WI38 (cell line): ENCODE measurements at regions not wholly inside any gene's neighbourhood (a gene's known extent, or its start where the extent isn't known, plus 50 kb on each side); places are given as distances from the start of the nearest gene placed in this dataset.

Experiments used
- H3K4me3 ChIP-seq: 2 replicates; pipeline ENCODE4 v1.5.1; 2011; ENCODE audit warnings: low read depth, mild to moderate bottlenecking, control low read depth, low read length
- CTCF ChIP-seq: IDR thresholded peaks from 2 replicates; pipeline ENCODE4 v1.5.1; 2012; ENCODE audit warnings: low read depth, mild to moderate bottlenecking, control low read depth, low read length

GRCh38 chr7:80362677-80363076, 149.2 kb downstream of the GNAT3 start:
- TF ChIP-seq CTCF, result no peak
- no peak overlapping the region for H3K4me3 ChIP-seq

GRCh38 chr7:80362010-80362618, 149.8 kb downstream of the GNAT3 start:
- no peak overlapping the region for H3K4me3 ChIP-seq
- TF ChIP-seq CTCF, result no peak

- TF ChIP-seq CTCF, result no peak
- H3K4me3 ChIP-seq, result no peak overlapping the region
Measured at GRCh38 chr7:80359476-80359875, 152.4 kb downstream of the GNAT3 start.

- no peak for TF ChIP-seq CTCF
- H3K4me3 ChIP-seq, result no peak overlapping the region
Measured at GRCh38 chr7:80359029-80359428, 152.8 kb downstream of the GNAT3 start.

GRCh38 chr7:80357530-80357929, 154.3 kb downstream of the GNAT3 start:
- H3K4me3 ChIP-seq, result no peak overlapping the region
- TF ChIP-seq CTCF, result no peak

- no peak for TF ChIP-seq CTCF
Measured at GRCh38 chr7:80350430-80350829, 161.4 kb downstream of the GNAT3 start.

GRCh38 chr7:80348223-80348622, 163.6 kb downstream of the GNAT3 start:
- TF ChIP-seq CTCF, result no peak
- H3K4me3 ChIP-seq, result no peak overlapping the region

More at GRCh38 chr7:80350430-80350829, 161.4 kb downstream of the GNAT3 start:
- no peak overlapping the region for H3K4me3 ChIP-seq
